GM19324 (cell line): ENCODE measurements at regions not wholly inside any gene's neighbourhood (a gene's known extent, or its start where the extent isn't known, plus 50 kb on each side); places are given as distances from the start of the nearest gene placed in this dataset.

Experiments
- ATAC-seq: cut with Tn5 transposase; IDR thresholded peaks from one replicate; pipeline ENCODE4 v1.9.1; 2021; ENCODE audit warnings: mild to moderate bottlenecking, moderate library complexity; ENCODE audit not compliant: unreplicated experiment, low FRiP score

- peak; percentile 28 for ATAC-seq
Measured at GRCh38 chr1:177849130-177849529, 120.7 kb downstream of the SEC16B start.

- ATAC-seq, result no peak
Measured at GRCh38 chr1:177848577-177848976, 121.3 kb downstream of the SEC16B start.

- no peak for ATAC-seq
Measured at GRCh38 chr1:177847843-177848242, 122.0 kb downstream of the SEC16B start.

- ATAC-seq, result no peak
Measured at GRCh38 chr1:177838907-177839485, 130.9 kb downstream of the SEC16B start.

GRCh38 chr1:177833631-177834030, 136.2 kb downstream of the SEC16B start:
- ATAC-seq, result no peak

GRCh38 chr1:177830531-177831135, 139.2 kb downstream of the SEC16B start:
- ATAC-seq, result no peak

- no peak for ATAC-seq
Measured at GRCh38 chr1:177825276-177825901, 144.5 kb downstream of the SEC16B start.

GRCh38 chr1:177824508-177824982, 145.3 kb downstream of the SEC16B start:
- ATAC-seq, result no peak

- ATAC-seq, result no peak
Measured at GRCh38 chr1:177820213-177820612, 149.6 kb downstream of the SEC16B start.

GRCh38 chr1:177817937-177818875, 151.7 kb downstream of the SEC16B start:
- peak; percentile 97 for ATAC-seq

- no peak for ATAC-seq
Measured at GRCh38 chr1:177812650-177813049, 157.2 kb downstream of the SEC16B start.

- no peak for ATAC-seq
Measured at GRCh38 chr1:177812144-177812543, 157.7 kb downstream of the SEC16B start.

- no peak for ATAC-seq
Measured at GRCh38 chr1:177811429-177811828, 158.4 kb downstream of the SEC16B start.

GRCh38 chr1:177809819-177810218, 160.0 kb downstream of the SEC16B start:
- ATAC-seq, result peak; percentile 77

- ATAC-seq, result no peak
Measured at GRCh38 chr1:177802304-177802703, 167.6 kb downstream of the SEC16B start.

- ATAC-seq, result no peak
Measured at GRCh38 chr1:177801790-177802189, 168.1 kb downstream of the SEC16B start.

GRCh38 chr1:177800400-177801088, 169.3 kb downstream of the SEC16B start:
- peak; percentile 72 for ATAC-seq

- no peak for ATAC-seq
Measured at GRCh38 chr1:177799746-177800145, 170.1 kb downstream of the SEC16B start.

GRCh38 chr1:177798614-177799013, 171.2 kb downstream of the SEC16B start:
- ATAC-seq, result no peak

- no peak for ATAC-seq
Measured at GRCh38 chr1:177796561-177796960, 173.3 kb downstream of the SEC16B start.
